H9 (cell line): ENCODE measurements at regions not wholly inside any gene's neighbourhood (a gene's known extent, or its start where the extent isn't known, plus 50 kb on each side); places are given as distances from the start of the nearest gene placed in this dataset.

ENCODE experiments used
- DNase-seq: peaks from one replicate; pipeline ENCODE4 v3.0.0-alpha.2; 2017
- H2AFZ ChIP-seq: one replicate; pipeline ENCODE4 v1.6.1; 2013; ENCODE audit warnings: mild to moderate bottlenecking, low read length, control low read depth, moderate library complexity
- H2AK5ac ChIP-seq: 2 replicates; pipeline ENCODE4 v1.6.1; 2013; ENCODE audit warnings: low read length, control low read depth, mixed read lengths; ENCODE audit not compliant: insufficient read length
- H2BK120ac ChIP-seq: one replicate; pipeline ENCODE4 v1.6.1; 2013; ENCODE audit warnings: low read depth, mild to moderate bottlenecking, low read length, control low read depth, inconsistent platforms; ENCODE audit not compliant: poor library complexity, severe bottlenecking
- H2BK12ac ChIP-seq: 2 replicates; pipeline ENCODE4 v1.6.1; 2013; ENCODE audit warnings: low read length, control low read depth, mixed read lengths, low read depth; ENCODE audit not compliant: insufficient read length
- H2BK15ac ChIP-seq: 2 replicates; pipeline ENCODE4 v1.6.1; 2013; ENCODE audit warnings: low read depth, low read length, control low read depth
- H2BK20ac ChIP-seq: one replicate; pipeline ENCODE4 v1.6.1; 2013; ENCODE audit warnings: low read depth, mild to moderate bottlenecking, low read length, control low read depth, inconsistent platforms; ENCODE audit not compliant: poor library complexity, severe bottlenecking
- H2BK5ac ChIP-seq: 2 replicates; pipeline ENCODE4 v1.6.1; 2013; ENCODE audit warnings: low read length, control low read depth, mixed read lengths; ENCODE audit not compliant: insufficient read length
- H3K14ac ChIP-seq: 2 replicates; pipeline ENCODE4 v1.6.1; 2013; ENCODE audit warnings: low read length, control low read depth; ENCODE audit not compliant: insufficient read depth
- H3K18ac ChIP-seq: 2 replicates; pipeline ENCODE4 v1.6.1; 2013; ENCODE audit warnings: low read depth, mild to moderate bottlenecking, mixed read lengths, low read length, control low read depth; ENCODE audit not compliant: insufficient read length
- H3K23ac ChIP-seq: 2 replicates; pipeline ENCODE4 v1.6.1; 2013; ENCODE audit warnings: low read length, control low read depth, mixed read lengths, low read depth; ENCODE audit not compliant: insufficient read length
- H3K23me2 ChIP-seq: 2 replicates; pipeline ENCODE4 v1.6.1; 2013; ENCODE audit warnings: low read depth, mild to moderate bottlenecking, mixed read lengths, low read length, control low read depth; ENCODE audit not compliant: insufficient read length, poor library complexity, severe bottlenecking
- H3K27ac ChIP-seq: 2 replicates; pipeline ENCODE4 v1.5.1; 2013; ENCODE audit warnings: low read length, control low read depth, mixed read lengths, low read depth; ENCODE audit not compliant: insufficient read length
- H3K27me3 ChIP-seq: 2 replicates; pipeline ENCODE4 v1.6.1; 2013; ENCODE audit warnings: low read length, control low read depth, inconsistent platforms; ENCODE audit not compliant: insufficient read depth
- H3K4ac ChIP-seq: 2 replicates; pipeline ENCODE4 v1.6.1; 2013; ENCODE audit warnings: low read depth, mild to moderate bottlenecking, control low read depth, inconsistent platforms, low read length, moderate library complexity
- H3K4me1 ChIP-seq: 2 replicates; pipeline ENCODE4 v1.6.1; 2013; ENCODE audit warnings: low read length, control low read depth, inconsistent platforms; ENCODE audit not compliant: insufficient read depth
- H3K4me2 ChIP-seq: 2 replicates; pipeline ENCODE4 v1.6.1; 2013; ENCODE audit warnings: low read length, control low read depth, mixed read lengths; ENCODE audit not compliant: insufficient read length, insufficient read depth
- H3K56ac ChIP-seq: 2 replicates; pipeline ENCODE4 v1.6.1; 2013; ENCODE audit warnings: low read depth, mild to moderate bottlenecking, mixed read lengths, low read length, control low read depth; ENCODE audit not compliant: insufficient read length
- H3K79me1 ChIP-seq: 2 replicates; pipeline ENCODE4 v1.6.1; 2013; ENCODE audit warnings: low read depth, mild to moderate bottlenecking, moderate library complexity, low read length, control low read depth, inconsistent platforms; ENCODE audit not compliant: insufficient read depth, poor library complexity, severe bottlenecking
- H3K79me2 ChIP-seq: 2 replicates; pipeline ENCODE4 v1.6.1; 2013; ENCODE audit warnings: low read length, control low read depth, inconsistent platforms; ENCODE audit not compliant: insufficient read depth
- H3K9ac ChIP-seq: 2 replicates; pipeline ENCODE4 v1.6.1; 2013; ENCODE audit warnings: low read length, control low read depth, mixed read lengths; ENCODE audit not compliant: insufficient read length; ENCODE audit errors: extremely low read depth
- H3K9me3 ChIP-seq: one replicate; pipeline ENCODE4 v1.6.1; 2013; ENCODE audit warnings: low read depth, low read length, inconsistent platforms; ENCODE audit not compliant: control insufficient read depth
- H3T11ph ChIP-seq: one replicate; pipeline ENCODE4 v1.6.1; 2013; ENCODE audit warnings: mild to moderate bottlenecking, low read length, control low read depth, inconsistent platforms
- H4K20me1 ChIP-seq: one replicate; pipeline ENCODE4 v1.6.1; 2013; ENCODE audit not compliant: control insufficient read depth, insufficient read length, insufficient read depth
- H4K5ac ChIP-seq: 2 replicates; pipeline ENCODE4 v1.6.1; 2013; ENCODE audit warnings: low read depth, mild to moderate bottlenecking, mixed read lengths, low read length, control low read depth; ENCODE audit not compliant: insufficient read length
- H4K8ac ChIP-seq: replicated peaks from 2 replicates; pipeline ENCODE4 v1.6.1; 2013; ENCODE audit warnings: low read length, control low read depth, mixed read lengths, low read depth; ENCODE audit not compliant: insufficient read length
- H4K91ac ChIP-seq: 2 replicates; pipeline ENCODE4 v1.6.1; 2013; ENCODE audit warnings: low read depth, mild to moderate bottlenecking, moderate library complexity, mixed read lengths, low read length, control low read depth; ENCODE audit not compliant: insufficient read length
- H3K27ac Mint-ChIP-seq, 3 experiments: 2 replicates in 2 of 3; 3 replicates in 1 of 3; pipeline ENCODE4 v1.8.0; 2020 to 2021; ENCODE audit warnings: mixed read lengths in 3 of 3, mild to moderate bottlenecking in 1 of 3, moderate library complexity in 1 of 3
- H3K27me3 Mint-ChIP-seq: 2 replicates; pipeline ENCODE4 v1.8.0; 2021; ENCODE audit warnings: low read depth, mild to moderate bottlenecking, moderate library complexity, mixed read lengths
- H3K36me3 Mint-ChIP-seq, 3 experiments: 2 replicates in 2 of 3; 3 replicates in 1 of 3; pipeline ENCODE4 v1.8.0; 2020 to 2021; ENCODE audit warnings: low read depth in 3 of 3, mixed read lengths in 3 of 3; ENCODE audit not compliant: insufficient read depth in 1 of 3
- H3K4me1 Mint-ChIP-seq, 2 experiments: 2 replicates each; pipeline ENCODE4 v1.8.0; 2020; ENCODE audit warnings: mixed read lengths in 2 of 2
- H3K4me3 Mint-ChIP-seq, 2 experiments: 2 replicates in 1 of 2; 3 replicates in 1 of 2; pipeline ENCODE4 v1.8.0; 2020 to 2021; ENCODE audit warnings: mild to moderate bottlenecking in 2 of 2, mixed read lengths in 2 of 2, moderate library complexity in 1 of 2
- H3K9me3 Mint-ChIP-seq, 2 experiments: 2 replicates in 1 of 2; 3 replicates in 1 of 2; pipeline ENCODE4 v1.8.0; 2020; ENCODE audit warnings: mild to moderate bottlenecking in 2 of 2, mixed read lengths in 2 of 2, moderate library complexity in 1 of 2
- WGBS: extraction: QIAGEN DNeasy Blood & Tissue Kit; methylation state at CpG from one replicate; pipeline ENCODE4 v1.1.7; 2013; ENCODE audit warnings: missing lambda C conversion rate, low lambda C conversion rate, mixed read lengths; ENCODE audit not compliant: insufficient read length; ENCODE audit errors: extremely low coverage; 5-methylcytosine and 5-hydroxymethylcytosine counted together
- TF ChIP-seq, protein P1 (sequence below): fragments of 200-600 bp; sonication (generic); conservative IDR thresholded peaks from 3 replicates; pipeline ENCODE4 v1.8.0; 2021; ENCODE audit warnings: antibody characterized with exemption, mild to moderate bottlenecking

DNA sequence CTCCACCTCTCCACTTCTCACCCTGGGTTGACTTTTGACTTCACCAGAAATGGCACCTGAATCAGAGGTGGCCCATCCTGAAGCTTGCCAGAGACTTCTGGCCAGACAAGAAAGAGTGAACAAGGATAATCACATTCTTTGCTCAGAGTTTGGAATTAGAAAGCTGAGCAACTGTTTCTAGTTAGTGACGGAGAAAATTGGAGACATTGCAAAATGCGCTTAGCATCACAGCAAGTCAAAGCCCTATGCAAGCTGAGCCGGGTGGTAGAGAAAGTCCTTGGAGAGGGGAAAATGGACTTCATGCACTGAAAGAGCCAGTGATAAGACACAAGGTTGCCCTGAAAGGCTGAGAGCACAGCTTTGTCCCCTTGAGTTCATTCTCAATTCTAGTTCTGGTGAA lies 161.8 kb downstream of the PAH start:
- Histone ChIP-seq H2BK20ac (no peak overlapping the region), H3K23ac (no peak overlapping the region), H4K20me1 (no peaks in the 10 kb centered on the region), H3K18ac (no peak overlapping the region), H3K27ac (no peak overlapping the region), H4K8ac (no peak overlapping the region), H3K79me2 (no peaks in the 10 kb centered on the region), H2BK5ac (no peak overlapping the region), H3K23me2 (no peaks in the 10 kb centered on the region), H4K91ac (no peak overlapping the region), H2BK12ac (no peak overlapping the region), H2BK120ac (no peak overlapping the region), H3K4ac (no peak overlapping the region), H2AFZ (no peak overlapping the region), H3K14ac (no peak overlapping the region), H3K9me3 (no peaks in the 10 kb centered on the region), H3K27me3 (no peaks in the 10 kb centered on the region), H3K56ac (no peak overlapping the region), H3K79me1 (no peaks in the 10 kb centered on the region), H2AK5ac (no peak overlapping the region), H3T11ph (no peak overlapping the region), H3K9ac (no peak overlapping the region), H3K4me2 (no peak overlapping the region), H2BK15ac (no peak overlapping the region), H3K4me1 (no peaks in the 10 kb centered on the region), H4K5ac (no peak overlapping the region)
- Mint-ChIP-seq H3K9me3 (peaks cover 0 to 3% of the 10 kb centered on the region in 2 experiments; a peak in 1 of 5 replicates), H3K4me1 (peaks cover 8 to 9% of the 10 kb centered on the region in 2 experiments), H3K27ac (0 out of 7 replicates have a peak overlapping the region, but pooled peaks of 1 of the 3 experiments have one; percentile 71), H3K27me3 (no peaks in the 10 kb centered on the region), H3K4me3 (no peak overlapping the region), H3K36me3 (no peaks in the 10 kb centered on the region)
- TF ChIP-seq, protein P1, sequence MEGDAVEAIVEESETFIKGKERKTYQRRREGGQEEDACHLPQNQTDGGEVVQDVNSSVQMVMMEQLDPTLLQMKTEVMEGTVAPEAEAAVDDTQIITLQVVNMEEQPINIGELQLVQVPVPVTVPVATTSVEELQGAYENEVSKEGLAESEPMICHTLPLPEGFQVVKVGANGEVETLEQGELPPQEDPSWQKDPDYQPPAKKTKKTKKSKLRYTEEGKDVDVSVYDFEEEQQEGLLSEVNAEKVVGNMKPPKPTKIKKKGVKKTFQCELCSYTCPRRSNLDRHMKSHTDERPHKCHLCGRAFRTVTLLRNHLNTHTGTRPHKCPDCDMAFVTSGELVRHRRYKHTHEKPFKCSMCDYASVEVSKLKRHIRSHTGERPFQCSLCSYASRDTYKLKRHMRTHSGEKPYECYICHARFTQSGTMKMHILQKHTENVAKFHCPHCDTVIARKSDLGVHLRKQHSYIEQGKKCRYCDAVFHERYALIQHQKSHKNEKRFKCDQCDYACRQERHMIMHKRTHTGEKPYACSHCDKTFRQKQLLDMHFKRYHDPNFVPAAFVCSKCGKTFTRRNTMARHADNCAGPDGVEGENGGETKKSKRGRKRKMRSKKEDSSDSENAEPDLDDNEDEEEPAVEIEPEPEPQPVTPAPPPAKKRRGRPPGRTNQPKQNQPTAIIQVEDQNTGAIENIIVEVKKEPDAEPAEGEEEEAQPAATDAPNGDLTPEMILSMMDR: no peak
- no CpG with 5 or more reads among the region's 3 CpGs for WGBS
- DNase-seq: no peak
